ENCODE measurements at regions not wholly inside any gene's neighbourhood (a gene's known extent, or its start where the extent isn't known, plus 50 kb on each side); places are given as distances from the start of the nearest gene placed in this dataset.

- TF ChIP-seq CTCF (conservative IDR thresholded peaks at IDR 0.05 in 1 of 2, IDR thresholded peaks at IDR 0.05 in 1 of 2; ENCODE audit: low read depth in 1 of 2, low read length in 2 of 2) (no peak), EZH2 (IDR thresholded peaks at IDR 0.05; ENCODE audit: low read length, missing control alignments) (no peak)
These were observed 190.2 kb downstream of the BUD13 start for GRCh38 chr11:116582571-116582970.
